IMR-90 (cell line): ENCODE measurements at regions not wholly inside any gene's neighbourhood (a gene's known extent, or its start where the extent isn't known, plus 50 kb on each side); places are given as distances from the start of the nearest gene placed in this dataset.

Experiments
- ATAC-seq: fragments of 200-7000 bp; cut with Tn5 transposase; 2 replicates; pipeline ENCODE4 v1.9.1; 2020; ENCODE audit warnings: low read depth, mild to moderate bottlenecking, moderate library complexity
- BruUV-seq: library from RNA; stranded (reverse); fragments of 400-500 nt; replicated peaks from 2 replicates; lab custom pipeline; 2021; lab: Mats Ljungman, UMichigan
- CTCF ChIA-PET: fragments of 300-600 bp; formaldehyde crosslinking; extraction: SDS; loops from one replicate; lab custom pipeline; 2021; ENCODE audit warnings: antibody characterized with exemption; lab: Yijun Ruan, JAX
- POLR2A ChIA-PET: fragments of 300-600 bp; sonication (Branson Sonifier 250); formaldehyde crosslinking; loops from one replicate; lab custom pipeline; 2022; ENCODE audit warnings: antibody characterized with exemption; ENCODE audit not compliant: unreplicated experiment; lab: Charles Lee
- DNase-seq: peaks from one replicate; pipeline ENCODE4 v3.0.0; 2013
- H2AFZ ChIP-seq: replicated peaks from 2 replicates; pipeline ENCODE3; 2013; ENCODE audit warnings: low read length, mild to moderate bottlenecking; ENCODE audit not compliant: poor library complexity
- H2AK5ac ChIP-seq: 2 replicates; pipeline ENCODE4 v1.6.1; 2013; ENCODE audit warnings: low read depth, low read length, inconsistent platforms
- H2AK9ac ChIP-seq: replicated peaks from 2 replicates; pipeline ENCODE3; 2013; ENCODE audit warnings: mild to moderate bottlenecking, low read depth, low read length, moderate library complexity; ENCODE audit not compliant: poor library complexity
- H2BK120ac ChIP-seq: 2 replicates; pipeline ENCODE4 v1.6.1; 2013; ENCODE audit warnings: low read depth, low read length, inconsistent platforms
- H2BK15ac ChIP-seq: 3 replicates; pipeline ENCODE4 v1.6.1; 2013; ENCODE audit warnings: low read depth, low read length, inconsistent platforms
- H2BK20ac ChIP-seq: 2 replicates; pipeline ENCODE4 v1.6.1; 2013; ENCODE audit warnings: low read depth, mild to moderate bottlenecking, inconsistent platforms, low read length, moderate library complexity
- H2BK5ac ChIP-seq: 2 replicates; pipeline ENCODE4 v1.6.1; 2013; ENCODE audit warnings: mild to moderate bottlenecking, low read depth, low read length, inconsistent platforms; ENCODE audit not compliant: poor library complexity, severe bottlenecking
- H3K14ac ChIP-seq: replicated peaks from 2 replicates; pipeline ENCODE4 v1.6.1; 2013; ENCODE audit warnings: low read depth, low read length, inconsistent platforms
- H3K18ac ChIP-seq: 2 replicates; pipeline ENCODE4 v1.6.1; 2013; ENCODE audit warnings: low read depth, low read length, control low read depth
- H3K23ac ChIP-seq: 2 replicates; pipeline ENCODE4 v1.6.1; 2013; ENCODE audit warnings: low read depth, low read length, inconsistent platforms
- H3K27ac ChIP-seq: 2 replicates; pipeline ENCODE4 v1.5.1; 2013; ENCODE audit warnings: mild to moderate bottlenecking, control low read depth, low read length; ENCODE audit not compliant: insufficient read depth
- H3K27me3 ChIP-seq: 2 replicates; pipeline ENCODE4 v1.6.1; 2013; ENCODE audit warnings: low read length; ENCODE audit not compliant: control insufficient read depth, insufficient read depth
- H3K36me3 ChIP-seq: 2 replicates; pipeline ENCODE4 v1.6.1; 2013; ENCODE audit warnings: low read length, mixed read lengths; ENCODE audit not compliant: control insufficient read depth, insufficient read depth
- H3K4ac ChIP-seq: 2 replicates; pipeline ENCODE4 v1.6.1; 2013; ENCODE audit warnings: low read depth, low read length, inconsistent platforms
- H3K4me1 ChIP-seq: 2 replicates; pipeline ENCODE4 v1.6.1; 2013; ENCODE audit warnings: low read length, mixed read lengths; ENCODE audit not compliant: control insufficient read depth, insufficient read depth
- H3K4me2 ChIP-seq: 2 replicates; pipeline ENCODE4 v1.6.1; 2013; ENCODE audit warnings: low read depth, mild to moderate bottlenecking, control low read depth, low read length, moderate library complexity
- H3K4me3 ChIP-seq: 2 replicates; pipeline ENCODE4 v1.5.1; 2013; ENCODE audit warnings: low read depth, mild to moderate bottlenecking, control low read depth, low read length, moderate library complexity; ENCODE audit not compliant: insufficient read depth
- H3K56ac ChIP-seq: 2 replicates; pipeline ENCODE4 v1.6.1; 2013; ENCODE audit warnings: low read length, inconsistent platforms; ENCODE audit not compliant: insufficient read depth; ENCODE audit errors: extremely low read depth
- H3K79me1 ChIP-seq, 2 experiments: 2 replicates each; pipeline ENCODE4 v1.6.1; 2013; ENCODE audit warnings: low read length in 2 of 2, inconsistent platforms in 1 of 2, low read depth in 1 of 2
- H3K9ac ChIP-seq: 2 replicates; pipeline ENCODE4 v1.6.1; 2013; ENCODE audit warnings: low read depth, low read length, control low read depth
- H3K9me1 ChIP-seq: 2 replicates; pipeline ENCODE4 v1.6.1; 2013; ENCODE audit warnings: low read length, inconsistent platforms; ENCODE audit not compliant: insufficient read depth
- H3K9me3 ChIP-seq: 2 replicates; pipeline ENCODE4 v1.6.1; 2013; ENCODE audit warnings: low read length; ENCODE audit not compliant: control insufficient read depth, insufficient read depth
- H4K20me1 ChIP-seq: 2 replicates; pipeline ENCODE4 v1.6.1; 2013; ENCODE audit warnings: low read length, inconsistent platforms; ENCODE audit not compliant: insufficient read depth
- H4K5ac ChIP-seq: 2 replicates; pipeline ENCODE4 v1.6.1; 2013; ENCODE audit warnings: mild to moderate bottlenecking, low read depth, low read length, control low read depth
- H4K8ac ChIP-seq, 2 experiments: 2 replicates each; pipeline ENCODE4 v1.6.1; 2013; ENCODE audit warnings: low read depth in 2 of 2, low read length in 2 of 2, control low read depth in 1 of 2, inconsistent platforms in 1 of 2
- H4K91ac ChIP-seq: 2 replicates; pipeline ENCODE4 v1.6.1; 2013; ENCODE audit warnings: low read depth, low read length, inconsistent platforms; ENCODE audit not compliant: insufficient read depth
- CEBPB ChIP-seq: IDR thresholded peaks from 2 replicates; pipeline ENCODE4 v1.6.1; 2012; ENCODE audit warnings: low read depth, low read length, improper control_type of control experiment
- FOS ChIP-seq: fragments of 150-350 bp; IDR thresholded peaks from 2 replicates; pipeline ENCODE4 v1.6.1; 2016; ENCODE audit warnings: low read depth, low read length
- NFE2L2 ChIP-seq: fragments of 150-350 bp; IDR thresholded peaks from 2 replicates; pipeline ENCODE4 v1.6.1; 2016; ENCODE audit warnings: low read depth, mild to moderate bottlenecking, low read length
- WGBS, 2 experiments: methylation state at CpG; one replicate each; pipeline versions ENCODE4 v1.1.5 to v1.1.7; 2013; ENCODE audit warnings: missing lambda C conversion rate in 2 of 2; ENCODE audit not compliant: insufficient read length in 1 of 2; ENCODE audit errors: extremely low coverage in 2 of 2; 5-methylcytosine and 5-hydroxymethylcytosine counted together
- dilution Hi-C: fragments of 300-500 bp; cut with HindIII; formaldehyde crosslinking; loops from one replicate; pipeline ENCODE4 v1.14.3; 2018; ENCODE audit warnings: low sequenced_read_pairs; ENCODE audit not compliant: unreplicated experiment
- in situ Hi-C: fragments of 300-500 bp; cut with MboI; formaldehyde crosslinking; loops from 3 replicates; pipeline ENCODE4 v1.14.3; 2019; ENCODE audit warnings: low sequenced_read_pairs, inconsistent platforms, mixed read lengths
- intact Hi-C: fragments of 100-400 bp; cut with micrococcal nuclease; formaldehyde crosslinking; loops from 2 replicates; pipeline ENCODE4 v1.10.0; 2022

- Histone ChIP-seq H2BK20ac (peak overlapping the region; percentile 52; the same call in 1 of the 2 replicates), H2BK120ac (peak overlapping the region; percentile 40), H2AFZ (peak overlapping the region; percentile 45), H3K36me3 (no peaks in the 10 kb centered on the region), H3K79me1 (no peaks in the 10 kb centered on the region), H2AK9ac (peak overlapping the region; percentile 11), H2BK15ac (peak overlapping the region; percentile 67; the same call in 2 of the 3 replicates), H3K18ac (0 out of 2 replicates have a peak overlapping the region, but pooled peaks have one; percentile 1), H3K9me1 (peaks cover 8% of the 10 kb centered on the region), H3K4me3 (no peak overlapping the region), H4K91ac (no peak overlapping the region), H3K23ac (no peak overlapping the region), H2AK5ac (peak overlapping the region; percentile 77; the same call in 1 of the 2 replicates), H3K27ac (peak overlapping the region; percentile 3; the same call in 1 of the 2 replicates), H4K20me1 (no peaks in the 10 kb centered on the region), H3K4me2 (no peak overlapping the region), H4K8ac (peak overlapping the region in 1 of 2 experiments; percentile 11; a peak in 1 of 4 replicates), H2BK5ac (peak overlapping the region; percentile 19), H3K9ac (no peak overlapping the region), H4K5ac (no peak overlapping the region), H3K4ac (peak overlapping the region; percentile 72; the same call in 1 of the 2 replicates), H3K4me1 (peaks cover 11% of the 10 kb centered on the region), H3K9me3 (no peaks in the 10 kb centered on the region), H3K27me3 (peaks cover 2% of the 10 kb centered on the region; the same call in 1 of the 2 replicates), H3K56ac (no peak overlapping the region), H3K14ac (peak overlapping the region; percentile 11; the same call in 1 of the 2 replicates)
- no TSS peak for BruUV-seq
- in situ Hi-C loops = no loop called here
- POLR2A ChIA-PET = no interaction called here
- TF ChIP-seq NFE2L2 = no peak
- peak; percentile 98 for TF ChIP-seq CEBPB
- TF ChIP-seq FOS = peak; percentile 62
- peak; percentile 74 for ATAC-seq
- dilution Hi-C loops = no loop called here
- WGBS, 2 experiments = 71% methylated on average over 1 of the region's 3 CpGs; no CpG with 5 or more reads in 1 of the 2 experiments
- CTCF ChIA-PET = no interaction called here
- peak; percentile 90 for DNase-seq
- intact Hi-C loops = no loop called here
Measured at GRCh38 chr16:48081656-48082055, 74.1 kb downstream of the ABCC12 start.
